ENCODE measurements at regions not wholly inside any gene's neighbourhood (a gene's known extent, or its start where the extent isn't known, plus 50 kb on each side); places are given as distances from the start of the nearest gene placed in this dataset.

- no peak for DNase-seq (ENCODE audit: low read depth)
These were observed 978.3 kb upstream of the B3GALT2 start for GRCh38 chr1:194164755-194165154.

- DNase-seq (ENCODE audit: low read depth): no peak
These were observed 975.2 kb upstream of the B3GALT2 start for GRCh38 chr1:194161591-194161990.

GRCh38 chr1:194159941-194160340 lies 973.5 kb upstream of the B3GALT2 start:
- no peak for DNase-seq (ENCODE audit: low read depth)

- no peak for DNase-seq (ENCODE audit: low read depth)
These were observed 969.5 kb upstream of the B3GALT2 start for GRCh38 chr1:194155962-194156361.

- DNase-seq (ENCODE audit: low read depth): no peak
These were observed 964.6 kb upstream of the B3GALT2 start for GRCh38 chr1:194151056-194151455.

GRCh38 chr1:194150242-194150641 lies 963.8 kb upstream of the B3GALT2 start:
- DNase-seq (ENCODE audit: low read depth): no peak

- DNase-seq (ENCODE audit: low read depth): no peak
These were observed 946.7 kb upstream of the B3GALT2 start for GRCh38 chr1:194133152-194133551.

- no peak for DNase-seq (ENCODE audit: low read depth)
These were observed 931.7 kb upstream of the B3GALT2 start for GRCh38 chr1:194118086-194118485.

- no peak for DNase-seq (ENCODE audit: low read depth)
These were observed 931.2 kb upstream of the B3GALT2 start for GRCh38 chr1:194117582-194117981.

GRCh38 chr1:194114288-194114687 lies 927.9 kb upstream of the B3GALT2 start:
- no peak for DNase-seq (ENCODE audit: low read depth)

DNA sequence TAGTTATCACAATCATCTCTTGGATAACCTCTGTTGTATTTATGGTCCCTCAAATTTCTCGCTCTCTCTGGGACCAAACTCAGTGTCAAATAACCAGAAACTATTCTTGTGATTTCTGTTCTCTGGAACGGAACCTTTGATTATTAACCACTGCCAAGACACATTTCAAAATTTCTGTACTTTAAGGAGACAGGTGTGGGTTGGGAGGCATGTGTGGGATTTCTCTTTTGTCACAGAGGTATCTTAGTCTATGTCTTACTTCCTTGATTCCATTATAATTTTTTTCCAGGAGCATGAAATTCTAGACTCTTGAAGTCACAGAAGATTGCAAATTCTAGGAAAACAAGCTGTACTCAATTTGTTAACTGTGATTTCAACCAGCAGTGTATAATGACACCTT lies 919.0 kb upstream of the B3GALT2 start:
- no peak for DNase-seq (ENCODE audit: low read depth)

GRCh38 chr1:194104247-194104844 lies 917.9 kb upstream of the B3GALT2 start:
- no peak for DNase-seq (ENCODE audit: low read depth)

GRCh38 chr1:194103516-194104246 lies 917.3 kb upstream of the B3GALT2 start:
- DNase-seq (ENCODE audit: low read depth): no peak

GRCh38 chr1:194103101-194103500 lies 916.7 kb upstream of the B3GALT2 start:
- DNase-seq (ENCODE audit: low read depth): no peak

DNA sequence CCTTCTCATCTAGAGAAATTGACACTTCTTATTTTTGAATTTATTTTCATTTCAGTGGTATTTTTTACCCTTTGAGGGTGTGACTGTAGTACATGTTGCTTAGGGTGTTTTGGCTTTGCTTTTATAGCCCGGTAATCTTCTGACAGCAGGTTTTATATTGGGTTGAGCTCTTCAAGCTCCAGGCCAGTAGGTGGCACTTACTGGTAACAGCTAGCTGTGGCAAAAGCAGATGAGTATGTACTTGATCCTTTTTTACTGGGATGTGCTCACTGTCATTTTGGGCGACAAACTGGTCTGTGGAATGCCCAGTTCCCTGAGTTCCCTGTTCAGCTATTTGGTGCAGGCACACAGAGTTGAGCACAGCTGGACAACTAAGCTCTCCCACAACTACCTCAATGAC lies 916.2 kb upstream of the B3GALT2 start:
- no peak for DNase-seq (ENCODE audit: low read depth)

- no peak for DNase-seq (ENCODE audit: low read depth)
These were observed 898.3 kb upstream of the B3GALT2 start for GRCh38 chr1:194084755-194085154.

- no peak for DNase-seq (ENCODE audit: low read depth)
These were observed 895.0 kb upstream of the B3GALT2 start for GRCh38 chr1:194081444-194081843.

- DNase-seq (ENCODE audit: low read depth): no peak
These were observed 894.4 kb upstream of the B3GALT2 start for GRCh38 chr1:194080826-194081225.

GRCh38 chr1:194078765-194079164 lies 892.4 kb upstream of the B3GALT2 start:
- no peak for DNase-seq (ENCODE audit: low read depth)

DNA sequence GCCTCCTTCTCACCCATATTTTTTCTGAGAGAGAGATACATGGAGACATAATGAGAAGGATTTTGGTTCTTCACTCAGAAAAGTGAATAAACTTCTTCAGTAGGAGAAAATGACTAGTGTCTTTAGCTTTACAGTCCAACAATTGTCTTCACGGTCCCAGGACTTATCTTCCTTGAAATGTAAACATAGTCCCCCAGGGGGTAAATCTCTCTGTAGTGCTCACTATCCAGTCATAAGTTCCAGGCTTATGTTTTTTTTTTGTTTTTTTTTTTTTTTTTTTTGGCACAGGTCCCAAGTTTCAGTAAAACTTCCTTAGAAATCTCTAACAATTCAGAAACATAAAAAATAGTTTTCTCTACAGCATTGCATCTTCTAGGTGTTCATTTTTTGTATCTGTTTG lies 890.2 kb upstream of the B3GALT2 start:
- DNase-seq (ENCODE audit: low read depth): no peak

DNA sequence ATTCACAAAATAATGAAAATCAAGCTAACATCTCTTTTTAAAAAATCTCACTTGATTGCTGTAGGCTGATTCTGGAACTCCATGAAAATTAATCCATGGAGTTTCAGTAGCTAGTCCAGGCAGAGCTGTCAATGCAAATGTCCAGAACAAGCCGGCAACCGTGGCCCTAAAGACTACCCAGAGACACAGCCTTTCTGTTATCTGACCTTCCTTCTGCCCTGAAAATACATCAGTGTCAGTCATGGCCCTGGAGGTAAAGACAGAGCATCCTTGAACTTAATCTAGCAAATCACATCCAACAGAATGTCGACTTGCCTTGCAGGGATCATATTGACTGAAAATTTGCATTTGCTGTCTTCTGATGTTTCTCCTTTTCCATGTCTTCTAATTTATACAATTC lies 887.4 kb upstream of the B3GALT2 start:
- DNase-seq (ENCODE audit: low read depth): no peak

GRCh38 chr1:194071205-194071604 lies 884.8 kb upstream of the B3GALT2 start:
- DNase-seq (ENCODE audit: low read depth): no peak

DNA sequence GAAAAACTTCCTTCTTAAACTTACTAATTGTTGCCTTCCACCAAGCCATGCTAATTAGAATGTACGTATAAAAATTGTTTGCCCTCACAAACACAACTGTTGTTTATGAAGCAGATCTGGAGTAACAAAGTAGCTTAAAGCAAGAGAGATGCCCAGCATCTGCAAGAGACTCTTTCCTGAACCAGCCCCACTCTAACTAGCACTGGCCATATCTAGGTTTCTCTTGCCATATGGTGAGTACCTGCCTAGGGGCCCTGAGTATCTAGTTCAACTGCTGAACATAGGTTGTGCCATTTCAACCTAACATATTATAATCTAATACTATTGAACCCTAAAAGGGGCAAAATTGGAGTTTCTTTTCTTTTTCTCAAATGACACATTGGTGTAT lies 883.4 kb upstream of the B3GALT2 start:
- no peak for DNase-seq (ENCODE audit: low read depth)
